Right hindlimb (tissue), 1 donor: ENCODE measurements at regions not wholly inside any gene's neighbourhood (a gene's known extent, or its start where the extent isn't known, plus 50 kb on each side); places are given as distances from the start of the nearest gene placed in this dataset.

ENCODE experiments used
- DNase-seq: peaks from one replicate; pipeline ENCODE4 v3.0.0-alpha.2; 2018

GRCh38 chr4:125828346-125828745 lies 513.6 kb downstream of the FAT4 start:
- DNase-seq, result no peak

- DNase-seq, result no peak
Measured at GRCh38 chr4:125832161-125832560, 517.4 kb downstream of the FAT4 start.

- no peak for DNase-seq
Measured at GRCh38 chr4:125836597-125837195, 521.9 kb downstream of the FAT4 start.

- DNase-seq, result no peak
Measured at GRCh38 chr4:125837493-125838201, 522.9 kb downstream of the FAT4 start.

- no peak for DNase-seq
Measured at GRCh38 chr4:125838202-125838601, 523.4 kb downstream of the FAT4 start.

GRCh38 chr4:125838924-125839323 lies 524.2 kb downstream of the FAT4 start:
- no peak for DNase-seq

- no peak for DNase-seq
Measured at GRCh38 chr4:125843947-125844346, 529.2 kb downstream of the FAT4 start.

GRCh38 chr4:125847518-125847917 lies 532.8 kb downstream of the FAT4 start:
- DNase-seq, result no peak

- no peak for DNase-seq
Measured at GRCh38 chr4:125849869-125850268, 535.1 kb downstream of the FAT4 start.

GRCh38 chr4:125891597-125892258 lies 577.0 kb downstream of the FAT4 start:
- no peak for DNase-seq

- no peak for DNase-seq
Measured at GRCh38 chr4:125904802-125905201, 590.0 kb downstream of the FAT4 start.

- no peak for DNase-seq
Measured at GRCh38 chr4:125911058-125911457, 596.3 kb downstream of the FAT4 start.

GRCh38 chr4:125911481-125911880 lies 596.7 kb downstream of the FAT4 start:
- DNase-seq, result no peak

- no peak for DNase-seq
Measured at GRCh38 chr4:125917559-125917958, 602.8 kb downstream of the FAT4 start.

- DNase-seq, result no peak
Measured at GRCh38 chr4:125928652-125929051, 613.9 kb downstream of the FAT4 start.

GRCh38 chr4:125938541-125938940 lies 623.8 kb downstream of the FAT4 start:
- DNase-seq, result no peak

GRCh38 chr4:125940426-125940825 lies 625.7 kb downstream of the FAT4 start:
- DNase-seq, result no peak

- DNase-seq, result no peak
Measured at GRCh38 chr4:125944966-125945365, 630.2 kb downstream of the FAT4 start.

- DNase-seq, result no peak
Measured at GRCh38 chr4:125948021-125948420, 633.3 kb downstream of the FAT4 start.

GRCh38 chr4:125951261-125951887 lies 636.6 kb downstream of the FAT4 start:
- DNase-seq, result no peak

- no peak for DNase-seq
Measured at GRCh38 chr4:125952631-125953030, 637.9 kb downstream of the FAT4 start.

GRCh38 chr4:125956276-125956675 lies 641.5 kb downstream of the FAT4 start:
- no peak for DNase-seq

GRCh38 chr4:125958519-125958918 lies 643.8 kb downstream of the FAT4 start:
- no peak for DNase-seq

GRCh38 chr4:125961626-125962025 lies 646.9 kb downstream of the FAT4 start:
- DNase-seq, result no peak
